ENCODE measurements at regions not wholly inside any gene's neighbourhood (a gene's known extent, or its start where the extent isn't known, plus 50 kb on each side); places are given as distances from the start of the nearest gene placed in this dataset.

- Mint-ChIP-seq H3K4me1 (ENCODE audit: unreplicated experiment) (peaks cover 14% of the 10 kb centered on the region), H3K27me3 (no peaks in the 10 kb centered on the region), H3K36me3 (no peaks in the 10 kb centered on the region), H3K9me3 (peaks cover 5% of the 10 kb centered on the region), H3K4me3 (no peak overlapping the region), H3K27ac (peak overlapping the region; percentile 85)
- DNase-seq (ENCODE audit: extremely low spot score, unreplicated experiment), result no peak
- TF ChIP-seq CTCF (conservative IDR thresholded peaks at IDR 0.05), result no peak
These were observed 681.3 kb downstream of the CPS1 start for GRCh38 chr2:211237586-211238275.

- Mint-ChIP-seq H3K4me1 (ENCODE audit: unreplicated experiment) (peaks cover 9% of the 10 kb centered on the region), H3K9me3 (no peaks in the 10 kb centered on the region), H3K27me3 (no peaks in the 10 kb centered on the region), H3K4me3 (no peak overlapping the region), H3K27ac (no peak overlapping the region), H3K36me3 (no peaks in the 10 kb centered on the region)
- TF ChIP-seq CTCF (conservative IDR thresholded peaks at IDR 0.05), result no peak
- DNase-seq (ENCODE audit: extremely low spot score, unreplicated experiment), result no peak
These were observed 685.5 kb downstream of the CPS1 start for GRCh38 chr2:211241891-211242290.

GRCh38 chr2:211247751-211248150, 691.4 kb downstream of the CPS1 start:
- Mint-ChIP-seq H3K36me3 (no peaks in the 10 kb centered on the region), H3K9me3 (no peaks in the 10 kb centered on the region), H3K27me3 (no peaks in the 10 kb centered on the region), H3K4me1 (ENCODE audit: unreplicated experiment) (peaks cover 4% of the 10 kb centered on the region), H3K27ac (no peak overlapping the region), H3K4me3 (no peak overlapping the region)
- no peak for TF ChIP-seq CTCF (conservative IDR thresholded peaks at IDR 0.05)
- no peak for DNase-seq (ENCODE audit: extremely low spot score, unreplicated experiment)

GRCh38 chr2:211248841-211249240, 692.4 kb downstream of the CPS1 start:
- H3K4me3 Mint-ChIP-seq, result peak overlapping the region; percentile 12
- DNase-seq (ENCODE audit: extremely low spot score, unreplicated experiment), result no peak
- H3K27ac Mint-ChIP-seq, result peak overlapping the region; percentile 61
- no peaks in the 10 kb centered on the region for H3K36me3 Mint-ChIP-seq
- H3K4me1 Mint-ChIP-seq (ENCODE audit: unreplicated experiment), result peaks cover 4% of the 10 kb centered on the region
- TF ChIP-seq CTCF (conservative IDR thresholded peaks at IDR 0.05), result no peak
- H3K9me3 Mint-ChIP-seq, result no peaks in the 10 kb centered on the region
- no peaks in the 10 kb centered on the region for H3K27me3 Mint-ChIP-seq

- no peak for DNase-seq (ENCODE audit: extremely low spot score, unreplicated experiment)
- Mint-ChIP-seq H3K4me1 (ENCODE audit: unreplicated experiment) (peaks cover 4% of the 10 kb centered on the region), H3K27ac (no peak overlapping the region), H3K27me3 (no peaks in the 10 kb centered on the region), H3K9me3 (no peaks in the 10 kb centered on the region), H3K36me3 (no peaks in the 10 kb centered on the region), H3K4me3 (no peak overlapping the region)
- TF ChIP-seq CTCF (conservative IDR thresholded peaks at IDR 0.05), result no peak
These were observed 694.6 kb downstream of the CPS1 start for GRCh38 chr2:211251016-211251415.
